Lower lobe of right lung (tissue), 2 donors: ENCODE measurements at regions not wholly inside any gene's neighbourhood (a gene's known extent, or its start where the extent isn't known, plus 50 kb on each side); places are given as distances from the start of the nearest gene placed in this dataset.

Source experiments
- ATAC-seq, 2 donors: fragments of 200-7000 bp; cut with Tn5 transposase; one replicate each; pipeline ENCODE4 v1.9.1; 2020 to 2022; ENCODE audit warnings: mild to moderate bottlenecking in 2 of 2, moderate library complexity in 2 of 2
- DNase-seq: peaks from one replicate; pipeline ENCODE4 v3.0.0-alpha.2; 2020
- H3K27ac ChIP-seq: fragments of 200-600 bp; one replicate; pipeline ENCODE4 v1.8.0; 2022
- H3K27me3 ChIP-seq: fragments of 200-600 bp; one replicate; pipeline ENCODE4 v1.8.0; 2022; ENCODE audit warnings: low read depth
- H3K36me3 ChIP-seq: fragments of 200-600 bp; one replicate; pipeline ENCODE4 v1.8.0; 2022; ENCODE audit warnings: mild to moderate bottlenecking
- H3K4me1 ChIP-seq: fragments of 200-600 bp; one replicate; pipeline ENCODE4 v1.8.0; 2022
- H3K4me3 ChIP-seq: fragments of 200-600 bp; one replicate; pipeline ENCODE4 v1.8.0; 2022; ENCODE audit warnings: mild to moderate bottlenecking
- H3K9me3 ChIP-seq: fragments of 200-600 bp; one replicate; pipeline ENCODE4 v1.8.0; 2022
- CTCF ChIP-seq: fragments of 200-600 bp; IDR thresholded peaks from one replicate; pipeline ENCODE4 v1.8.0; 2022; ENCODE audit warnings: antibody characterized with exemption, mild to moderate bottlenecking
- intact Hi-C: fragments of 100-400 bp; cut with DNase I; formaldehyde crosslinking; loops from one replicate; pipeline ENCODE4 v1.11.0; 2022
- donor health status: DM: no; HTN: yes; CAD: no; lungs with severe emphysema.

GRCh38 chr3:124413989-124414598 lies 316.2 kb upstream of the UMPS start:
- no peaks in the 10 kb centered on the region for H3K4me1 ChIP-seq
- H3K9me3 ChIP-seq: no peaks in the 10 kb centered on the region
- intact Hi-C loops: no loop called here
- H3K27me3 ChIP-seq: no peaks in the 10 kb centered on the region
- no peak for TF ChIP-seq CTCF
- H3K27ac ChIP-seq: no peak overlapping the region
- DNase-seq: no peak
- H3K4me3 ChIP-seq: no peak overlapping the region
- no peaks in the 10 kb centered on the region for H3K36me3 ChIP-seq
- ATAC-seq: no peak

- Histone ChIP-seq H3K9me3 (no peaks in the 10 kb centered on the region), H3K36me3 (no peaks in the 10 kb centered on the region), H3K27ac (no peak overlapping the region), H3K4me1 (no peaks in the 10 kb centered on the region), H3K4me3 (no peak overlapping the region), H3K27me3 (no peaks in the 10 kb centered on the region)
- intact Hi-C loops: no loop called here
- DNase-seq: no peak
- ATAC-seq: no peak
- TF ChIP-seq CTCF: no peak
These were observed 314.7 kb upstream of the UMPS start for GRCh38 chr3:124415446-124415960.

GRCh38 chr3:124419303-124419702 lies 310.9 kb upstream of the UMPS start:
- Histone ChIP-seq H3K4me1 (no peaks in the 10 kb centered on the region), H3K27me3 (no peaks in the 10 kb centered on the region), H3K27ac (no peak overlapping the region), H3K4me3 (no peak overlapping the region), H3K9me3 (no peaks in the 10 kb centered on the region), H3K36me3 (peaks cover 10% of the 10 kb centered on the region)
- no peak for TF ChIP-seq CTCF
- intact Hi-C loops: no loop called here
- DNase-seq: no peak
- no peak for ATAC-seq

- intact Hi-C loops: no loop called here
- ATAC-seq (no peak), DNase-seq (no peak)
- Histone ChIP-seq H3K36me3 (peaks cover 10% of the 10 kb centered on the region), H3K9me3 (no peaks in the 10 kb centered on the region), H3K27me3 (no peaks in the 10 kb centered on the region), H3K4me3 (no peak overlapping the region), H3K4me1 (no peaks in the 10 kb centered on the region), H3K27ac (no peak overlapping the region)
- TF ChIP-seq CTCF: no peak
These were observed 309.9 kb upstream of the UMPS start for GRCh38 chr3:124420392-124420791.

GRCh38 chr3:124422805-124423204 lies 307.4 kb upstream of the UMPS start:
- H3K4me3 ChIP-seq: no peak overlapping the region
- H3K36me3 ChIP-seq: peaks cover 10% of the 10 kb centered on the region
- TF ChIP-seq CTCF: no peak
- no peak for DNase-seq
- ATAC-seq: no peak
- H3K27ac ChIP-seq: no peak overlapping the region
- H3K4me1 ChIP-seq: no peaks in the 10 kb centered on the region
- intact Hi-C loops: no loop called here
- H3K9me3 ChIP-seq: no peaks in the 10 kb centered on the region
- H3K27me3 ChIP-seq: no peaks in the 10 kb centered on the region
